Mesothelial cell of epicardium (in vitro differentiated cells): ENCODE measurements at regions not wholly inside any gene's neighbourhood (a gene's known extent, or its start where the extent isn't known, plus 50 kb on each side); places are given as distances from the start of the nearest gene placed in this dataset.

Experiments
- DNase-seq, 2 experiments: peaks; one replicate each; pipeline ENCODE4 v3.0.0; 2021; ENCODE audit warnings: low spot score in 2 of 2; ENCODE audit not compliant: unreplicated experiment in 2 of 2
- H3K27ac Mint-ChIP-seq: 2 replicates; pipeline ENCODE4 v1.8.0; 2021; ENCODE audit warnings: mixed read lengths
- H3K27me3 Mint-ChIP-seq: 2 replicates; pipeline ENCODE4 v1.8.0; 2021; ENCODE audit warnings: low read depth, mixed read lengths
- H3K36me3 Mint-ChIP-seq: 2 replicates; pipeline ENCODE4 v1.8.0; 2021; ENCODE audit warnings: mixed read lengths
- H3K4me1 Mint-ChIP-seq: 2 replicates; pipeline ENCODE4 v1.8.0; 2021; ENCODE audit warnings: mixed read lengths
- H3K4me3 Mint-ChIP-seq: 2 replicates; pipeline ENCODE4 v1.8.0; 2021; ENCODE audit warnings: mild to moderate bottlenecking, moderate library complexity, mixed read lengths
- H3K9me3 Mint-ChIP-seq: 2 replicates; pipeline ENCODE4 v1.8.0; 2021; ENCODE audit warnings: mixed read lengths
- CTCF ChIP-seq: fragments of 200-600 bp; sonication (generic); IDR thresholded peaks from one replicate; pipeline ENCODE4 v1.5.0; 2021; ENCODE audit warnings: antibody characterized with exemption; ENCODE audit not compliant: unreplicated experiment

GRCh38 chr6:23522792-23523547 lies 603.0 kb upstream of the NRSN1 start:
- Mint-ChIP-seq H3K27ac (no peak overlapping the region), H3K27me3 (no peaks in the 10 kb centered on the region), H3K9me3 (peaks cover 5% of the 10 kb centered on the region), H3K4me3 (no peak overlapping the region), H3K36me3 (peaks cover 3% of the 10 kb centered on the region), H3K4me1 (peaks cover 17% of the 10 kb centered on the region)
- no peak for TF ChIP-seq CTCF
- no peak for DNase-seq

DNA sequence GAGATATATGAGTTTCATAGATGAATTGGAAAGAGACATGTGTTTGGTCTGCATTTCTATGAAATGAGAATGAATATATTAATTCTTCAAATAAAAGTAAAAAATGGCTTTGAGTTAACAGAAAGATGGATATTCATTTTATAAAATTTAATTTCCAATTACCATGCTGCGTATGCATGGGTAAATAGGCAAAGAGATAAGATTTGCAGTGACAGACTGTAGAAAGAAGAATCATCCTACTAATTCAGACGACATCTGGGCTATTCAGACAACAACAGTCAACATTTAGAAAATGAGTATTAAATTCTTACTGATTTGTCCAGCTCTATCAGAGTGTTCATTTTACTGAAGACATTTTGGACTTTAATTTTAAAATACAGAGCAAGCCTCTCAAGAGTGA lies 602.2 kb upstream of the NRSN1 start:
- Mint-ChIP-seq H3K4me3 (no peak overlapping the region), H3K9me3 (peaks cover 6% of the 10 kb centered on the region), H3K27ac (no peak overlapping the region), H3K27me3 (no peaks in the 10 kb centered on the region), H3K4me1 (peaks cover 17% of the 10 kb centered on the region), H3K36me3 (peaks cover 3% of the 10 kb centered on the region)
- TF ChIP-seq CTCF: no peak
- DNase-seq: no peak

DNA sequence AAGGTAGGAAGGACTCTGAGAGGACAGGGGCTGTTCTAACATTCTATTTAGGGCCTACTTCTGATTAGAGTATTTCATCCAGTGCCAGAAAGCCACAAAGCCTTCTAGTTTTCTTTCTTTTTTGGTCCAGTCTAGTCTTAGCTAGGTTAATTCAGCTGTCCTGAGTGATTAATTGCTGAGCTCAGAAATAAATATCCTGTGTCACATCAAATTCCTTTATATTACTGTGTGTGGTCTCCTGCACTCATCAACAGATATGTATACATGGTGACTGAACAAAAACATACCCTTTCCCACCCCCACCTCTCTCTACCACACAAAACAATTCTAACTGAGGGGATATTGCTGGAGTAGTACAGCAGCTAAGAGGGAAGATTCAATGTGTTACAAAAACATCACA lies 601.5 kb upstream of the NRSN1 start:
- no peaks in the 10 kb centered on the region for H3K27me3 Mint-ChIP-seq
- peaks cover 3% of the 10 kb centered on the region for H3K36me3 Mint-ChIP-seq
- DNase-seq: no peak
- H3K27ac Mint-ChIP-seq: peak overlapping the region; percentile 77
- peaks cover 17% of the 10 kb centered on the region for H3K4me1 Mint-ChIP-seq
- no peak overlapping the region for H3K4me3 Mint-ChIP-seq
- TF ChIP-seq CTCF: no peak
- peaks cover 10% of the 10 kb centered on the region for H3K9me3 Mint-ChIP-seq

DNA sequence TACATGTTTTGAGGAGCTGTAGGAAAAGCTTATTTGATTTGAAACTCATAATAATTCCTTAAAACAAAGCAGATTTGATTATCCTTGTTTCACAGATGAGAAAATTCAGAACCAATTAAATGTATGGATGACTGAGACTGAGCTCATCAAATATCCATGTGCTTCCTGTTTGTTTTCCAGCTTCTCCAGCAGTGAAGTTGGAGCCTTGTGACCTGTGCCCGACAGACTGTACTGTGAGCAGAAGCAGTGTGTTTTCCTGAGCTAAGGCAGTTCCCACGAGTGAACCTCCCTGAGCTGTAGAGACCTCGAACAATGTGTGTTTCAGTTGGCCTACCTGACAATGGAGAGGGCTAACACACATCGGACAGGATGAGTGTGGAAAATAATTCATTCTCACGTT lies 599.5 kb upstream of the NRSN1 start:
- peaks cover 17% of the 10 kb centered on the region for H3K4me1 Mint-ChIP-seq
- H3K27me3 Mint-ChIP-seq: no peaks in the 10 kb centered on the region
- no peak for TF ChIP-seq CTCF
- H3K9me3 Mint-ChIP-seq: peaks cover 26% of the 10 kb centered on the region
- H3K27ac Mint-ChIP-seq: no peak overlapping the region
- no peak for DNase-seq
- no peak overlapping the region for H3K4me3 Mint-ChIP-seq
- H3K36me3 Mint-ChIP-seq: peaks cover 3% of the 10 kb centered on the region

DNA sequence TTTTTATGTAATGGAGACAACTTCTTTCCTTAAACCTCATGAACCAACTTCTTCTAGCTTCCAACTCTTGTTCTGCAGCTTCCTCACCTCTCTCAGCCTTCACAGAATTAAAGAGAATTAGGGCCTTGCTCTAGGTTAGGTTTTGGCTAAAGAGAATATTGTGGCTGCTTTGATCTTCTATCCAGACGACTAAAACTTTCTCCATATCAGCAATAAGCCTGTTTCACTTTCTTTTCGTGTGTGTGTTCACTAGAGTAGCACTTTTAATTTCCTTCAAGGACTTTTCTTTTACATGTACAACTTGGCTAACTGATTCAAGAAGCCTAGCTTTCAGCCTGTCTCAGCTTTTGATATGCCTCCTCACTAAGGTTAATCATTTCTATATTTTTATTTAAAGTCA lies 596.1 kb upstream of the NRSN1 start:
- H3K9me3 Mint-ChIP-seq: peaks cover 30% of the 10 kb centered on the region
- peaks cover 5% of the 10 kb centered on the region for H3K4me1 Mint-ChIP-seq
- H3K27me3 Mint-ChIP-seq: no peaks in the 10 kb centered on the region
- DNase-seq: no peak
- H3K4me3 Mint-ChIP-seq: no peak overlapping the region
- H3K27ac Mint-ChIP-seq: no peak overlapping the region
- TF ChIP-seq CTCF: no peak
- peaks cover 3% of the 10 kb centered on the region for H3K36me3 Mint-ChIP-seq
